ENCODE measurements at regions not wholly inside any gene's neighbourhood (a gene's known extent, or its start where the extent isn't known, plus 50 kb on each side); places are given as distances from the start of the nearest gene placed in this dataset.

- H3K9me1 ChIP-seq (replicated peaks; ENCODE audit: control insufficient read depth, extremely low read depth, insufficient read depth, low read length) = no peaks in the 10 kb centered on the region
- H3K9ac ChIP-seq (replicated peaks; ENCODE audit: extremely low read depth, insufficient read depth, low read length) = no peak overlapping the region
- H3K27ac ChIP-seq (ENCODE audit: insufficient read depth, low read depth, low read length) = no peak overlapping the region
- FAIRE-seq (no peak), DNase-seq (ENCODE audit: low read depth, low spot score) (no peak)
- H4K20me1 ChIP-seq (replicated peaks; ENCODE audit: control insufficient read depth, extremely low read depth, insufficient read depth, low read length) = no peaks in the 10 kb centered on the region
- H3K79me2 ChIP-seq (ENCODE audit: control insufficient read depth, insufficient read depth, low read length) = no peaks in the 10 kb centered on the region
- H3K27me3 ChIP-seq (ENCODE audit: control insufficient read depth in 2 of 2, insufficient read depth in 2 of 2, low read length in 2 of 2) = no peaks in the 10 kb centered on the region
- H3K9me3 ChIP-seq (replicated peaks; ENCODE audit: control insufficient read depth, insufficient read depth, low read length) = no peaks in the 10 kb centered on the region
- TF ChIP-seq POLR2A (IDR thresholded peaks at IDR 0.05; ENCODE audit: low read depth, low read length) (no peak), MAX (IDR thresholded peaks at IDR 0.05; ENCODE audit: insufficient read depth, insufficient read length) (no peak), POLR2AphosphoS5 (IDR thresholded peaks at IDR 0.05; ENCODE audit: insufficient read depth, low read depth, low read length) (no peak), MYC (IDR thresholded peaks at IDR 0.05; ENCODE audit: low read depth, low read length) (no peak), EZH2 (IDR thresholded peaks at IDR 0.05; ENCODE audit: borderline replicate concordance, low read depth, low read length, severe bottlenecking) (no peak), CTCF (IDR thresholded peaks at IDR 0.05; ENCODE audit: extremely low read depth in 1 of 2, insufficient read depth in 1 of 2, low read depth in 1 of 2, low read length in 2 of 2) (no peak), JUN (IDR thresholded peaks at IDR 0.05; ENCODE audit: borderline replicate concordance, insufficient read depth, insufficient read length, low read depth) (no peak), FOS (IDR thresholded peaks at IDR 0.05; ENCODE audit: borderline replicate concordance, insufficient read depth, low read length) (no peak), GATA2 (IDR thresholded peaks at IDR 0.05; ENCODE audit: insufficient read depth, insufficient read length, low read depth, low read length) (no peak)
- H3K4me3 ChIP-seq (replicated peaks in 1 of 3; ENCODE audit: insufficient read depth in 1 of 3, low read depth in 1 of 3, low read length in 3 of 3) = no peak overlapping the region
- intact Hi-C loops (cut with micrococcal nuclease) (no loop called here), dilution Hi-C loops (cut with MboI; ENCODE audit: extremely low pct_ligation_motif_present, low sequenced_read_pairs) (no loop called here)
- H3K4me2 ChIP-seq (ENCODE audit: insufficient read depth, low read length) = no peak overlapping the region
- POLR2A ChIA-PET = no interaction called here
- H2AFZ ChIP-seq (ENCODE audit: low read depth, low read length) = no peak overlapping the region
- no TSS peak for BruUV-seq (replicated peaks)
- CTCF ChIA-PET = no interaction called here
- H3K36me3 ChIP-seq (ENCODE audit: control insufficient read depth in 2 of 2, extremely low read depth in 1 of 2, insufficient read depth in 2 of 2, low read length in 2 of 2) = no peaks in the 10 kb centered on the region
- no peaks in the 10 kb centered on the region for H3K4me1 ChIP-seq (ENCODE audit: control insufficient read depth, extremely low read depth, insufficient read depth, low read length)
Measured at GRCh38 chr11:11210446-11210845, 142.6 kb downstream of the CSNK2A3 start.
